Activated CD4-positive, alpha-beta T cell treated with anti-CD3 and anti-CD28 coated beads, Interleukin-2, amount 50 U/mL, for 4 hours (primary cell): ENCODE measurements at regions not wholly inside any gene's neighbourhood (a gene's known extent, or its start where the extent isn't known, plus 50 kb on each side); places are given as distances from the start of the nearest gene placed in this dataset.

Experiments used
- DNase-seq, 2 experiments: peaks; one replicate each; pipeline ENCODE4 v3.0.0-alpha.2; 2020

GRCh38 chr1:221316491-221317056 lies 425.3 kb downstream of the DUSP10 start:
- no peak for DNase-seq

- DNase-seq: no peak
Measured at GRCh38 chr1:221317537-221317936, 424.4 kb downstream of the DUSP10 start.

GRCh38 chr1:221327954-221328353 lies 413.9 kb downstream of the DUSP10 start:
- DNase-seq: no peak

GRCh38 chr1:221328371-221328770 lies 413.5 kb downstream of the DUSP10 start:
- no peak for DNase-seq

- no peak for DNase-seq
Measured at GRCh38 chr1:221331273-221332183, 410.4 kb downstream of the DUSP10 start.

- no peak for DNase-seq
Measured at GRCh38 chr1:221334062-221334461, 407.8 kb downstream of the DUSP10 start.

GRCh38 chr1:221335161-221336101 lies 406.5 kb downstream of the DUSP10 start:
- DNase-seq: no peak

GRCh38 chr1:221336126-221336525 lies 405.8 kb downstream of the DUSP10 start:
- DNase-seq: no peak

GRCh38 chr1:221337106-221337505 lies 404.8 kb downstream of the DUSP10 start:
- DNase-seq: no peak

GRCh38 chr1:221343136-221343535 lies 398.8 kb downstream of the DUSP10 start:
- no peak for DNase-seq

- DNase-seq: no peak
Measured at GRCh38 chr1:221343607-221344006, 398.3 kb downstream of the DUSP10 start.

GRCh38 chr1:221344693-221345092 lies 397.2 kb downstream of the DUSP10 start:
- DNase-seq: no peak

- DNase-seq: no peak
Measured at GRCh38 chr1:221347706-221348105, 394.2 kb downstream of the DUSP10 start.

GRCh38 chr1:221350091-221350490 lies 391.8 kb downstream of the DUSP10 start:
- DNase-seq: no peak

GRCh38 chr1:221356693-221357092 lies 385.2 kb downstream of the DUSP10 start:
- no peak for DNase-seq

GRCh38 chr1:221363039-221363438 lies 378.9 kb downstream of the DUSP10 start:
- no peak for DNase-seq

GRCh38 chr1:221366495-221367110 lies 375.3 kb downstream of the DUSP10 start:
- no peak for DNase-seq

GRCh38 chr1:221371705-221372104 lies 370.2 kb downstream of the DUSP10 start:
- DNase-seq: no peak

- DNase-seq: no peak
Measured at GRCh38 chr1:221373795-221374194, 368.1 kb downstream of the DUSP10 start.

GRCh38 chr1:221376286-221376685 lies 365.6 kb downstream of the DUSP10 start:
- DNase-seq: no peak

- no peak for DNase-seq
Measured at GRCh38 chr1:221381910-221382623, 359.8 kb downstream of the DUSP10 start.

GRCh38 chr1:221392453-221392852 lies 349.4 kb downstream of the DUSP10 start:
- DNase-seq: no peak
